ENCODE measurements at regions not wholly inside any gene's neighbourhood (a gene's known extent, or its start where the extent isn't known, plus 50 kb on each side); places are given as distances from the start of the nearest gene placed in this dataset.

GRCh38 chr1:29474274-29475244, 238.2 kb downstream of the PTPRU start:
- TF ChIP-seq, protein P1, sequence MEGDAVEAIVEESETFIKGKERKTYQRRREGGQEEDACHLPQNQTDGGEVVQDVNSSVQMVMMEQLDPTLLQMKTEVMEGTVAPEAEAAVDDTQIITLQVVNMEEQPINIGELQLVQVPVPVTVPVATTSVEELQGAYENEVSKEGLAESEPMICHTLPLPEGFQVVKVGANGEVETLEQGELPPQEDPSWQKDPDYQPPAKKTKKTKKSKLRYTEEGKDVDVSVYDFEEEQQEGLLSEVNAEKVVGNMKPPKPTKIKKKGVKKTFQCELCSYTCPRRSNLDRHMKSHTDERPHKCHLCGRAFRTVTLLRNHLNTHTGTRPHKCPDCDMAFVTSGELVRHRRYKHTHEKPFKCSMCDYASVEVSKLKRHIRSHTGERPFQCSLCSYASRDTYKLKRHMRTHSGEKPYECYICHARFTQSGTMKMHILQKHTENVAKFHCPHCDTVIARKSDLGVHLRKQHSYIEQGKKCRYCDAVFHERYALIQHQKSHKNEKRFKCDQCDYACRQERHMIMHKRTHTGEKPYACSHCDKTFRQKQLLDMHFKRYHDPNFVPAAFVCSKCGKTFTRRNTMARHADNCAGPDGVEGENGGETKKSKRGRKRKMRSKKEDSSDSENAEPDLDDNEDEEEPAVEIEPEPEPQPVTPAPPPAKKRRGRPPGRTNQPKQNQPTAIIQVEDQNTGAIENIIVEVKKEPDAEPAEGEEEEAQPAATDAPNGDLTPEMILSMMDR (IDR thresholded peaks at IDR 0.05 in 4 of 5, conservative IDR thresholded peaks at IDR 0.05 in 1 of 5) = no peak
- TF ChIP-seq POLR2A (IDR thresholded peaks at IDR 0.05) = no peak

Data from gastrocnemius medialis (tissue), 4 donors.